NT2/D1 (cell line): ENCODE measurements at regions not wholly inside any gene's neighbourhood (a gene's known extent, or its start where the extent isn't known, plus 50 kb on each side); places are given as distances from the start of the nearest gene placed in this dataset.

Source experiments
- SUZ12 ChIP-seq: IDR thresholded peaks from 2 replicates; pipeline ENCODE4 v1.6.1; 2011; ENCODE audit not compliant: insufficient read length, insufficient read depth; ENCODE audit errors: extremely low read depth
- YY1 ChIP-seq: IDR thresholded peaks from 2 replicates; pipeline ENCODE4 v1.6.1; 2011; ENCODE audit not compliant: insufficient read length, insufficient read depth

GRCh38 chr4:157706155-157706554 is 466.7 kb downstream of the GASK1B start:
- TF ChIP-seq YY1 (no peak), SUZ12 (no peak)
